ENCODE measurements at regions not wholly inside any gene's neighbourhood (a gene's known extent, or its start where the extent isn't known, plus 50 kb on each side); places are given as distances from the start of the nearest gene placed in this dataset.

- no peak overlapping the region for H2AFZ ChIP-seq (ENCODE audit: control insufficient read depth, low read length)
- no peaks in the 10 kb centered on the region for H3K36me3 ChIP-seq (ENCODE audit: control insufficient read depth in 2 of 2, extremely low read depth in 1 of 2, insufficient read depth in 2 of 2, low read length in 2 of 2)
- no peaks in the 10 kb centered on the region for H3K79me2 ChIP-seq (ENCODE audit: control insufficient read depth, insufficient read depth, low read length)
- no peaks in the 10 kb centered on the region for H3K9me3 ChIP-seq (ENCODE audit: control insufficient read depth, low read depth, low read length)
- no peak overlapping the region for H3K4me3 ChIP-seq (ENCODE audit: control insufficient read depth in 2 of 3, extremely low read depth in 1 of 3, insufficient read depth in 2 of 3, low read depth in 1 of 3, low read length in 3 of 3)
- peaks cover 3% of the 10 kb centered on the region for H4K20me1 ChIP-seq (ENCODE audit: control insufficient read depth, extremely low read depth, insufficient read depth, low read length)
- no peak for FAIRE-seq
- H3K27ac ChIP-seq (ENCODE audit: control insufficient read depth, insufficient read depth, low read length) = no peak overlapping the region
- H3K9ac ChIP-seq (ENCODE audit: control insufficient read depth, extremely low read depth, insufficient read depth, low read length) = no peak overlapping the region
- no peak for DNase-seq (ENCODE audit: low read depth, low spot score)
- peaks cover 7% of the 10 kb centered on the region for H3K4me1 ChIP-seq (ENCODE audit: control insufficient read depth, extremely low read depth, insufficient read depth, low read length)
- no peak overlapping the region for H3K4me2 ChIP-seq (ENCODE audit: control insufficient read depth, extremely low read depth, insufficient read depth, low read depth, low read length)
- no peak for TF ChIP-seq EZH2 (IDR thresholded peaks at IDR 0.05; ENCODE audit: low read length)
- TF ChIP-seq, protein P1, sequence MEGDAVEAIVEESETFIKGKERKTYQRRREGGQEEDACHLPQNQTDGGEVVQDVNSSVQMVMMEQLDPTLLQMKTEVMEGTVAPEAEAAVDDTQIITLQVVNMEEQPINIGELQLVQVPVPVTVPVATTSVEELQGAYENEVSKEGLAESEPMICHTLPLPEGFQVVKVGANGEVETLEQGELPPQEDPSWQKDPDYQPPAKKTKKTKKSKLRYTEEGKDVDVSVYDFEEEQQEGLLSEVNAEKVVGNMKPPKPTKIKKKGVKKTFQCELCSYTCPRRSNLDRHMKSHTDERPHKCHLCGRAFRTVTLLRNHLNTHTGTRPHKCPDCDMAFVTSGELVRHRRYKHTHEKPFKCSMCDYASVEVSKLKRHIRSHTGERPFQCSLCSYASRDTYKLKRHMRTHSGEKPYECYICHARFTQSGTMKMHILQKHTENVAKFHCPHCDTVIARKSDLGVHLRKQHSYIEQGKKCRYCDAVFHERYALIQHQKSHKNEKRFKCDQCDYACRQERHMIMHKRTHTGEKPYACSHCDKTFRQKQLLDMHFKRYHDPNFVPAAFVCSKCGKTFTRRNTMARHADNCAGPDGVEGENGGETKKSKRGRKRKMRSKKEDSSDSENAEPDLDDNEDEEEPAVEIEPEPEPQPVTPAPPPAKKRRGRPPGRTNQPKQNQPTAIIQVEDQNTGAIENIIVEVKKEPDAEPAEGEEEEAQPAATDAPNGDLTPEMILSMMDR (optimal IDR thresholded peaks at IDR 0.05 in 1 of 3, IDR thresholded peaks at IDR 0.05 in 1 of 3, conservative IDR thresholded peaks at IDR 0.05 in 1 of 3; ENCODE audit: extremely low read depth in 1 of 3, insufficient read depth in 2 of 3, low read length in 3 of 3) = no peak
- no peaks in the 10 kb centered on the region for H3K9me1 ChIP-seq (ENCODE audit: control insufficient read depth, extremely low read depth, insufficient read depth, low read length)
- dilution Hi-C loops (cut with MboI; ENCODE audit: extremely low pct_ligation_motif_present, low sequenced_read_pairs) = no loop called here
- peaks cover 50% of the 10 kb centered on the region for H3K27me3 ChIP-seq (ENCODE audit: control insufficient read depth, extremely low read depth, insufficient read depth, low read length)
Measured at GRCh38 chr17:49915260-49915659, 53.7 kb upstream of the DLX4 start.

DNA sequence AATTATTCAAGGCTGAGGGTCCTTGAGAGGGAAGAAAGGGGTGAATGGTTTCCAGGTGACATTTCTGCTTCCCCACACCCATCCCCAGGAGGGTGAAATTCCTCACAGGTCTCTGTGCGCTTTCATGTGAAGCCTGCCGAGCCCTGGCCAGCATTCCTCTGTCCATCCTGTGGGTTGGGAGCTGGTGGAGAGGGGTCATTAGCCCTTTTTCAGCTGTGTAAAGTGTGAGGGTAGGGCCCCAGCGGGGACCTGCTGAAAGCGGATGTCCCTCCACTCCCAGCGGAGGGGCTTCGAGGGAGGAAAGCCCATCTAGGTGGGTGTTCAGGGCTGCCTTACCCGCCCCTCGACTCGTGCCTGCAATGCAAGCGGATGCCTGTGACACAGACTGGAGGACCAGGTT is 53.3 kb upstream of the DLX4 start:
- DNase-seq (ENCODE audit: low read depth, low spot score) = no peak
- TF ChIP-seq, protein P1 (optimal IDR thresholded peaks at IDR 0.05 in 1 of 3, IDR thresholded peaks at IDR 0.05 in 1 of 3, conservative IDR thresholded peaks at IDR 0.05 in 1 of 3; ENCODE audit: extremely low read depth in 1 of 3, insufficient read depth in 2 of 3, low read length in 3 of 3) = no peak
- TF ChIP-seq EZH2 (IDR thresholded peaks at IDR 0.05; ENCODE audit: low read length) = no peak
- peaks cover 3% of the 10 kb centered on the region for H4K20me1 ChIP-seq (ENCODE audit: control insufficient read depth, extremely low read depth, insufficient read depth, low read length)
- H3K4me3 ChIP-seq (ENCODE audit: control insufficient read depth in 2 of 3, extremely low read depth in 1 of 3, insufficient read depth in 2 of 3, low read depth in 1 of 3, low read length in 3 of 3) = no peak overlapping the region
- no peaks in the 10 kb centered on the region for H3K9me1 ChIP-seq (ENCODE audit: control insufficient read depth, extremely low read depth, insufficient read depth, low read length)
- dilution Hi-C loops (cut with MboI; ENCODE audit: extremely low pct_ligation_motif_present, low sequenced_read_pairs) = no loop called here
- peaks cover 45% of the 10 kb centered on the region for H3K27me3 ChIP-seq (ENCODE audit: control insufficient read depth, extremely low read depth, insufficient read depth, low read length)
- H3K4me1 ChIP-seq (ENCODE audit: control insufficient read depth, extremely low read depth, insufficient read depth, low read length) = peaks cover 4% of the 10 kb centered on the region
- H3K36me3 ChIP-seq (ENCODE audit: control insufficient read depth in 2 of 2, extremely low read depth in 1 of 2, insufficient read depth in 2 of 2, low read length in 2 of 2) = no peaks in the 10 kb centered on the region
- no peak overlapping the region for H3K9ac ChIP-seq (ENCODE audit: control insufficient read depth, extremely low read depth, insufficient read depth, low read length)
- no peak overlapping the region for H3K27ac ChIP-seq (ENCODE audit: control insufficient read depth, insufficient read depth, low read length)
- no peaks in the 10 kb centered on the region for H3K9me3 ChIP-seq (ENCODE audit: control insufficient read depth, low read depth, low read length)
- no peak for FAIRE-seq
- H2AFZ ChIP-seq (ENCODE audit: control insufficient read depth, low read length) = no peak overlapping the region
- no peaks in the 10 kb centered on the region for H3K79me2 ChIP-seq (ENCODE audit: control insufficient read depth, insufficient read depth, low read length)
- H3K4me2 ChIP-seq (ENCODE audit: control insufficient read depth, extremely low read depth, insufficient read depth, low read depth, low read length) = no peak overlapping the region

Measured in keratinocyte (primary cell).